DMS 273 (cell line): ENCODE measurements at regions not wholly inside any gene's neighbourhood (a gene's known extent, or its start where the extent isn't known, plus 50 kb on each side); places are given as distances from the start of the nearest gene placed in this dataset.

Source experiments
- DNase-seq: peaks from one replicate; lab custom pipeline; 2025; ENCODE audit not compliant: unreplicated experiment; lab: John Stamatoyannopoulos, UW

DNA sequence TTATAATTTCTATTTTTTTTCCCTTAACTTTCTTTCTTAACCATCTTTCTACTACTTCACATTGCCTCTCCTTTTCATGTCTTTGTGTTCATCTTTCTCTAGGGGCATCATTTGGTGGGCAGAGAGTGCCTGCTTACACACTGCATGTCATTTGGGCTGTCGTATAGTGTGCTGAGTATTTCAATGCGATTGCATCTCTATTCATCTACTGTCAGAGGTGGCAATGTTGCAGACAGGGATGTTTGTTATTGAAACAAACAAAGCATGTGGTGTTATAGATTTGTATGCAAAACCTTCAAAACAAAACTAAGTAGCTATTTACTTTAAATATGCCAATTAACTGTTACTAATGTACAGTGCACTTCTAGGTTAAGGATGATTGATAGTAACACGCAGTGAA lies 141.1 kb upstream of the MEF2C start:
- no peak for DNase-seq

DNA sequence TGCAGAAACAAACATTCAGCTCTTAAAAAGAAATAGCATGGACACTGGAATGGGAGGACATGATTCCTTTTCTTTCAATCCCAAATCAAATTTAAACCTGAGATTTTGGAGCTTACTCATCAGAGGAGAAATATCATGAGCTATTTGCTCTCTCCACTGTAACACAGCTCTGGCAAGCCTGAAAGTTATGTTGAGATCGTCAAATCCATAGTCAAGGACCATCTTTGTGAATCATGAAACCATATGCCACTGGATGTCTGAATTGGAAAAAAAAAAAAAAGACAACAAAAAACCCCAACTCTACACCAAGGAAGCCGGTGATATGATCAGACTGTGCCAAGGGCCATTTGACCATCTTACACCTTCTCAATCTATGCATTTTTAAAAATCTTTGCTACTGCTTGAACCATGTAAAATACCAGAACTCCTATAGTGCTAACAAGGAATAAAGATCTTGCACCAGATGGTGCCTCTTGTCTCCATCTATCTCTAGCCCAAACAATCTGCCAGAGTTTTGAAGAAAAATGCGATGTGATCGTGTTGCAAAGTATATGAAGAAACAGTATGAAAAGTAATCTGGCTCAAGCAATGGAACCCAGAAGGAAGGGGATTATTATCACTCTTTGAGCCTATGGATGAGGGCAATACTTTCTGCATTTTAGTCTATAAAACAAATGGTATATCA lies 138.1 kb upstream of the MEF2C start:
- DNase-seq, result peak; percentile 69

DNA sequence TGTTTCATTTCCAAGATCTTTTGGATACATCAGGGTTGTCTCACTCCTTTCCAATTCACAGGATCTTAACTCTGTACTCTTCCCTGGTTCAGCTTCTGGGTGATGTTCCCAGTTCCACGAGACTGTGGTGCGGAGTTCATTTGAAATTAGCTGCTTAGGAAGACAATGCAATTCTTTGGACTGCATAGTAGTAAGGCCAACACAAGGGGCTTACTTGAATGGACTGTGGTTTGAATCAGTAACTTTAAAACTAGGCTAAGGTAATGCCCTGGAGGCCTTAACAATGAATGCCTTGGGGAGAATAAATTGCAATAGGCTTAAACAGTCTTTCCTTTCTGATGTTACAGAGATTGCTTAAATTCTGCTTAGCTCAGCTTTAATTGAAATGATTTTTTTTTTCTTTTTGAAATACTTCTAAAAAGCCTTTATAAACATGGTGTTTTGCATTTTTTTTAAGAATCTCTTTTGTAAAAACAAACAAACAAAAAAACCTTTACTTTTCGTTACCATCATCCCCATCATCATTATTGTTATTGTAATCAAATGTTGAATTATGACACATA lies 133.8 kb upstream of the MEF2C start:
- no peak for DNase-seq

DNA sequence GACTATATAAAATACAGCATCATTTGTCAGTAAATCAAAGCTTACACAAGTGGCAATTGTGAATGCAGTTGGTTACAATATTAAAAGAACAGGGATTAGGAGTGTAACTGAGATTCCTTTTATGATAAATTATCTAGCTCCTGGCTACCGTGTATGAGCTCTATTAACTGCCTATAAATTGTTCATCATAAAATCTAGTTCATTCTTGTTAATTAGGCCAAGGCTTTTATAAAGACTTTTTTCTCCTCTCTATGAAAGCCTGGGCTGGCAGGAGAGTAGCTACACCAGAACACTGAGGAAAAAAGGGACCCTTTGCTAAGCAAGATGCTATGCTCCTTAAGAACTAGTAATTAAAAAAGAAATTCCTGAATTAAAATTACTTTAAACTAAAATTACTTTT lies 132.4 kb upstream of the MEF2C start:
- DNase-seq, result no peak

GRCh38 chr5:89011778-89012711 lies 129.1 kb upstream of the MEF2C start:
- DNase-seq, result no peak

GRCh38 chr5:89010512-89010911 lies 127.5 kb upstream of the MEF2C start:
- DNase-seq, result no peak

- no peak for DNase-seq
Measured at GRCh38 chr5:89008291-89008690, 125.3 kb upstream of the MEF2C start.

DNA sequence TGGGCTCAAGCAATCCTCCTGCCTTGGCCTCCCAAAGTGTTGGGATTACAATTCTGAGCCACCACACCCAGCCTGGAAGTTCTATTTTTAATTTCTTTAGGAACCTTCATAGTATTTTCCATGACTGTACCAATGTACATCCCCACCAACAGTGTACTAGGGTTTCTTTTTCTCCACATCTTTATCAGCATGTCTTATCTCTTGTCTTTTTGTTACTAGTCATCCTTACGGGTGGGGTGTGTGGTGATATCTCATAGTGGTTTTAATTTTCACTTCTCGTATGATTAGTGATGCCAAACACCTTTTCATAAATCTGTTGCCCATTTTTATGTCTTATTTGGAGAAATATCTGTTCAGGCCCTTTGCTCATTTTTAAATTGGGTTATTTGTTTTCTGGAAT lies 123.0 kb upstream of the MEF2C start:
- no peak for DNase-seq

DNA sequence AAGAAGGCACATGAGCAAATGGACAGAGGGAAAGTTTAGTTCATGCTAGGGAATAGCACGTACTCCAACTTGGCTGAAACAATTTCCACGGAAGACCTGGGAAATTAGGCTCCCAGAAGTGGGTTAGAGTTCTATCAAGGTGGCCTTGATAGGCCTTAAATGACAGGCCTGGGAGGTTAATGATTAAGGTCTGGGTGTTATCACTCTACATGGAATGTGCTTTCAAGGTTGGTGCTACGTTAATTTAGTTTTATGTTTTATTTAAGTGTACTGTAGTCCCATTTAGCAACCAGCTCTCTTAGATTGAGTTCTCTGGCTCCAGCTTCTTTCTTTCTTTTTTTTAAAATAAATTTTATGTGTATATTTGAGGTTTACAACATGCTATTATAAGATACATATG lies 121.4 kb upstream of the MEF2C start:
- DNase-seq, result no peak

DNA sequence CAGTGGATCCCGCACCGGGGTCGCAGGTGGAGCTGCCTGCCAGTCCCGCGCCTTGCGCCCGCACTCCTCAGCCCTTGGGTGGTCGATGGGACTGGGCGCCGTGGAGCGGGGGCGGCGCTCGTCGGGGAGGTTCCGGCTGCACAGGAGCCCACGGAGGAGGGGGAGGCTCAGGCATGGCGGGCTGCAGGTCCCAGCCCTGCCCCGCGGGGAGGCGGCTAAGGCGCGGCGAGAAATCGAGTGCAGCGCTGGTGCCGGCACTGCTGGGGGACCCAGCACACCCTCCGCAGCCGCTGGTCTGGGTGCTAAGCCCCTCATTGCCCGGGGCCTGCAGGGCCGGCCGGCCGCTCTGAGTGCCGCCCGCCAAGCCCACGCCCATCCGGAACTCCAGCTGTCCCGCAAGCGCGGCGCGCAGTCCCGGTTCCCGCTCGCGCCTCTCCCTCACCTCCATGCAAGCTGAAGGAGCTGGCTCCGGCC lies 120.6 kb upstream of the MEF2C start:
- no peak for DNase-seq

GRCh38 chr5:88999853-89000252 lies 116.9 kb upstream of the MEF2C start:
- DNase-seq, result no peak

- DNase-seq, result no peak
Measured at GRCh38 chr5:88997937-88998336, 115.0 kb upstream of the MEF2C start.

- no peak for DNase-seq
Measured at GRCh38 chr5:88984040-88984439, 101.1 kb upstream of the MEF2C start.

DNA sequence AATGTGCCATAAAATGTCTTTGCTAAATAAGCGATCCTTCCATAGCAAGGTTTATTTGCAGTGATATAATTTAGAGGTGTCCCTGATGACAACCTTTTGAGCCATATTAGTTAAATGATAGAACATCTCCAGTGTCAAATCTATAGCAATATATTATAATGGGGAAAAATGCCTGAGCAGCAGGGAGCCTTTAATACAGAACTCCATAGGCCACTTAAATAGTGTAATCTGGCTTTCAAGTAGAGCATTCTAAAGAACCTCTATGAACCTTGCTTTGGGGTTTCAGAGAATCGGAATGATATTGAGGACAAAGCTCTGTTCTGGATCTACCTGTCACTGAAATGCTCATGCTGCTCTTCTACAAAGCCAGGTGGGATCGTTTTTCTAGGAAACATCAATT lies 96.7 kb upstream of the MEF2C start:
- no peak for DNase-seq

- no peak for DNase-seq
Measured at GRCh38 chr5:88979244-88979643, 96.3 kb upstream of the MEF2C start.

GRCh38 chr5:88976914-88977313 lies 93.9 kb upstream of the MEF2C start:
- no peak for DNase-seq

- DNase-seq, result no peak
Measured at GRCh38 chr5:88967633-88968585, 84.9 kb upstream of the MEF2C start.

GRCh38 chr5:88964831-88965230 lies 81.8 kb upstream of the MEF2C start:
- DNase-seq, result no peak

GRCh38 chr5:88957013-88957412 lies 74.0 kb upstream of the MEF2C start:
- no peak for DNase-seq

- no peak for DNase-seq
Measured at GRCh38 chr5:88956416-88956815, 73.4 kb upstream of the MEF2C start.

- no peak for DNase-seq
Measured at GRCh38 chr5:88955403-88955802, 72.4 kb upstream of the MEF2C start.
